Heart right ventricle (tissue), 16 donors: ENCODE measurements at regions not wholly inside any gene's neighbourhood (a gene's known extent, or its start where the extent isn't known, plus 50 kb on each side); places are given as distances from the start of the nearest gene placed in this dataset.
"Not testable (repeated sequence)": the region's sequence is repeated elsewhere in the genome, so short reads cannot be mapped to it uniquely, and the experiment has no call there.

Source experiments
- ATAC-seq, 8 donors: fragments of 200-7000 bp; cut with Tn5 transposase; one replicate each; pipeline ENCODE4 v1.9.1; 2020; ENCODE audit warnings: mild to moderate bottlenecking in 8 of 8, moderate library complexity in 8 of 8, moderate number of reproducible peaks in 1 of 8
- DNase-seq, 2 donors: peaks; one replicate each; pipeline ENCODE4 v3.0.0-alpha.2; 2020
- H3K27ac ChIP-seq, 10 donors: fragments of 200-600 bp; sonication (generic) in 2 of 10; one replicate each; pipeline versions ENCODE4 v1.5.0 to v1.8.0; 2020 to 2022; ENCODE audit warnings: mild to moderate bottlenecking in 3 of 10
- H3K27me3 ChIP-seq, 7 donors: fragments of 200-600 bp; one replicate each; pipeline ENCODE4 v1.8.0; 2021 to 2022; ENCODE audit warnings: mild to moderate bottlenecking in 2 of 7
- H3K36me3 ChIP-seq, 9 donors: fragments of 200-600 bp; sonication (generic) in 1 of 9; one replicate each; pipeline versions ENCODE4 v1.5.0 to v1.8.0; 2020 to 2022; ENCODE audit warnings: mild to moderate bottlenecking in 2 of 9
- H3K4me1 ChIP-seq, 9 donors: fragments of 200-600 bp; sonication (generic) in 1 of 9; one replicate each; pipeline versions ENCODE4 v1.5.0 to v1.8.0; 2020 to 2022; ENCODE audit warnings: mild to moderate bottlenecking in 4 of 9
- H3K4me3 ChIP-seq, 10 donors: fragments of 200-600 bp; sonication (generic) in 2 of 10; one replicate each; pipeline versions ENCODE4 v1.5.0 to v1.8.0; 2020 to 2022; ENCODE audit warnings: mild to moderate bottlenecking in 7 of 10, moderate library complexity in 2 of 10
- H3K9me3 ChIP-seq, 11 donors: fragments of 200-600 bp in 10 of 11; sonication (generic) in 2 of 11; one replicate each; pipeline versions ENCODE4 v1.5.0 to v1.8.0; 2013 to 2022; ENCODE audit warnings: mild to moderate bottlenecking in 2 of 11, control low read depth in 1 of 11, moderate library complexity in 1 of 11
- WGBS, 2 donors: extraction: QIAGEN DNeasy Blood & Tissue Kit; methylation state at CpG; one replicate each; pipeline ENCODE4 v1.1.7; 2013; ENCODE audit warnings: inconsistent platforms in 1 of 2; 5-methylcytosine and 5-hydroxymethylcytosine counted together
- intact Hi-C, 10 donors: fragments of 100-400 bp; cut with DNase I; formaldehyde crosslinking; loops; one replicate each; pipeline versions ENCODE4 v1.11.1 to v1.14.2; 2022
- TF ChIP-seq, protein P1 (sequence below), 9 donors: fragments of 200-600 bp; sonication (generic) in 2 of 9; IDR thresholded peaks; one replicate each; pipeline versions ENCODE4 v1.5.0 to v1.8.0; 2021 to 2022; ENCODE audit warnings: antibody characterized with exemption in 9 of 9, mild to moderate bottlenecking in 5 of 9, moderate library complexity in 1 of 9
- donor health status: Arrhythmogenic right ventricular cardiomyopathy.
- donor health status: ischemic (EF 13 %, LVEDD 7.1; RV severe dilation, severe dysfunction).
- donor health status: healthy with polysubstance abuse.
- donor health status: DM: no; HTN: yes; CAD: no.
- donor health status: DM: no; HTN: no; CAD: no.
- donor health status: ischemic (EF 25% LVEDD 6.9; RV normal size, moderate dysfunction).
- donor health status: ischemic (EF 25% LVEDD 5.7; RV mildly dilated, moderate dysfunction).
- donor health status: healthy.
- donor health status: DM: yes; HTN: yes; CAD: no.
- donor health status: Ischemic cardiomyopathy.
- donor health status: ischemic (EF 35%, LVEDD 5.7; RV mildly dilated, moderate dysfunction).
- donor health status: nonischemic (EF 11% LVEDD 7.7; RV severe dilation, severe dysfunction).
- donor health status: DM: yes; HTN: yes; CAD: no.
- donor health status: PGD.
- donor health status: ischemic (EF 29% LVEDD 5.4; RV normal size, mild dysfunction).
- donor health status: nonischemic (EF 23%, LVEDD 6.1; RV moderate dilation, normal function).

DNA sequence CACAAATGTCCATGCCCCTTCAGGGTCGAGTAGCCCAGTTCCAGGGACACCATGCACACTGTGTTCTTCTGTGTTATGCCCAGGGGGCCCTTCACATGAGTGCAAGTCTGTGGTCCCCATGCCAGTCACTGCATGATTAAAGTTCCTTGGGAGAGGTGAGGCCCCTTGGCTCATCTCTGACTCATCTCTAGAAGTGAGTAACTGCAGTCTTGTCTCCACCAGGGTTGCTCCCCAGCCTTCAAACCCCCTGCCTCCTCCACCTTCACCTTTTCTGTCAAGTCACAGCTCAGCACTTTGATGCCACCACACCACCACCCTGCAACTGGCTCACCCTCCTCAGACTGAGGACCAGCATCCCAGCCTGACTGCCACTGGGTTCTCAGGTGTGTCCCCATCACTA, 161.7 kb downstream of the UNC5CL start:
- 49 to 74% methylated on average over 1 of the region's 1 CpG for WGBS, 2 donors
- Histone ChIP-seq H3K9me3 (peaks cover 0 to 11% (median 3%) of the 10 kb centered on the region in 11 donors), H3K27ac (no peak overlapping the region), H3K36me3 (no peaks in the 10 kb centered on the region), H3K27me3 (no peaks in the 10 kb centered on the region), H3K4me1 (no peaks in the 10 kb centered on the region), H3K4me3 (no peak overlapping the region)
- intact Hi-C loops, result no loop called here
- TF ChIP-seq, protein P1, sequence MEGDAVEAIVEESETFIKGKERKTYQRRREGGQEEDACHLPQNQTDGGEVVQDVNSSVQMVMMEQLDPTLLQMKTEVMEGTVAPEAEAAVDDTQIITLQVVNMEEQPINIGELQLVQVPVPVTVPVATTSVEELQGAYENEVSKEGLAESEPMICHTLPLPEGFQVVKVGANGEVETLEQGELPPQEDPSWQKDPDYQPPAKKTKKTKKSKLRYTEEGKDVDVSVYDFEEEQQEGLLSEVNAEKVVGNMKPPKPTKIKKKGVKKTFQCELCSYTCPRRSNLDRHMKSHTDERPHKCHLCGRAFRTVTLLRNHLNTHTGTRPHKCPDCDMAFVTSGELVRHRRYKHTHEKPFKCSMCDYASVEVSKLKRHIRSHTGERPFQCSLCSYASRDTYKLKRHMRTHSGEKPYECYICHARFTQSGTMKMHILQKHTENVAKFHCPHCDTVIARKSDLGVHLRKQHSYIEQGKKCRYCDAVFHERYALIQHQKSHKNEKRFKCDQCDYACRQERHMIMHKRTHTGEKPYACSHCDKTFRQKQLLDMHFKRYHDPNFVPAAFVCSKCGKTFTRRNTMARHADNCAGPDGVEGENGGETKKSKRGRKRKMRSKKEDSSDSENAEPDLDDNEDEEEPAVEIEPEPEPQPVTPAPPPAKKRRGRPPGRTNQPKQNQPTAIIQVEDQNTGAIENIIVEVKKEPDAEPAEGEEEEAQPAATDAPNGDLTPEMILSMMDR (IDR thresholded peaks at IDR 0.05), result no peak
- DNase-seq (no peak), ATAC-seq (no peak)

DNA sequence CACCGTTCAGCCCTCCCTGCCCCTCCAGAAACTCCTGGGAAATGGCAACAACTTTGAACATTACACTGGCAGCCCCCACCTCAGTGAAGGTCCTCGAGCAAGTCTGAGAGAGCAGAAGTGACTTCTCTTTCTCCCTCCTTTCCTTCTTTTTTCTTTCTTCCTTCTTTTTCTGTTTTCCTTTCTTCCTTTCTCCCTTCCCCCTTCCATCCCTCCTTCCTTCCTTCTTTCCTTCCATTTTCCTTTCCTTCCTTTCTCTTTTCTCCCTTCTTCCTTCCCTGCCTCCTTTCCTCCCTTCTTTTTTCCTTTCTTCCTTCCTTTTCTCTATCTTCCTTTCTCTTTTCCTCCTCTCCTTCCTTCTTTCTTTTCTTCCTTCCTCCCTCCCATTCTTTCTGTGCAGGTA, 162.7 kb downstream of the UNC5CL start:
- Histone ChIP-seq H3K9me3 (peaks cover 0 to 11% (median 3%) of the 10 kb centered on the region in 11 donors), H3K4me3 (no peak overlapping the region), H3K27me3 (no peaks in the 10 kb centered on the region), H3K27ac (no peak overlapping the region), H3K4me1 (no peaks in the 10 kb centered on the region), H3K36me3 (no peaks in the 10 kb centered on the region)
- intact Hi-C loops, result no loop called here
- TF ChIP-seq, protein P1 (IDR thresholded peaks at IDR 0.05), result no peak
- DNase-seq (no peak), ATAC-seq (no peak)
- 52 to 73% methylated on average over 2 of the region's 2 CpGs for WGBS, 2 donors

DNA sequence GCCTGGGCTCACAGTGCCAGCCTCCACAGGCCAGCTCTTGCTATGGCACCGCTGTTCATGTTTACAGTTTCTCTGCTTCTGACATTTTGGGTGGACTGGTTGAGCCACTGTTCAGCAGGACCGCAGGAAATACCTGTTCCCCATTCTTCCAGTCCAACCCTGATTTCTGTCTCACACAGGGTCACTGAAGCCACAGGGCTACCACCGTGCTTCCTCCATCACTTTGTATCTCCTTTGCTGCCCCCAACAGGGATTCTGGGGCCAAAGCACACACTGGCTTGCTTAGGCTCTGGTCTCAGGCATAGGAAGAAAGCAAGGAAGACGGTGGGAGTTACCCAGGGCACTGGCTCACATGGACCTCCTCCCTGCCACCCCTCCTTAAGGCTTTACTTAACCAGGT, 164.5 kb downstream of the UNC5CL start:
- Histone ChIP-seq H3K4me3 (no peak overlapping the region), H3K36me3 (no peaks in the 10 kb centered on the region), H3K4me1 (no peaks in the 10 kb centered on the region), H3K9me3 (peaks cover 0 to 11% (median 3%) of the 10 kb centered on the region in 11 donors), H3K27me3 (no peaks in the 10 kb centered on the region), H3K27ac (no peak overlapping the region)
- DNase-seq, result no peak
- no peak for ATAC-seq
- TF ChIP-seq, protein P1 (IDR thresholded peaks at IDR 0.05), result peak in 1 of 9 donors; percentile 12
- intact Hi-C loops, result no loop called here
- WGBS, 2 donors, result 57 to 59% methylated on average over 4 of the region's 4 CpGs

DNA sequence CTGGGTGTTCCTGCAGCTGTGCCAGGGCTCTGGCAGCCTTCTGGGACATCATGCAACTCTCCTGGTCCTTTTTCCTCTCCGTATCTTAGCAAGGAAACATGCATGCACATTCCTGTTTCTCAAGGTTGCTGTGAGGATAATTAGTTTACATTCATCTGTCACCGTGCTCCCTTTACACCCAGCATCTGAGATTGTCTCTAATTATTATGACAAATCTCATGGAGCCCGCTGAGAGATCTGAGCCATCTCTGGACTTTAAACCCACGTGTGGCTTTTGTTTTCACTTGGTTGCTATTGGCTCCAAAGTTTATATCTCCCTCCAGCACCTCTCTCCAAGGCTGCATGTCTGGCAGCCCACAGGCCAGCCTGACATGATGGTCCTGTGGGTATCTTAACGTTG, 167.6 kb downstream of the UNC5CL start:
- no peak overlapping the region for H3K27ac ChIP-seq

DNA sequence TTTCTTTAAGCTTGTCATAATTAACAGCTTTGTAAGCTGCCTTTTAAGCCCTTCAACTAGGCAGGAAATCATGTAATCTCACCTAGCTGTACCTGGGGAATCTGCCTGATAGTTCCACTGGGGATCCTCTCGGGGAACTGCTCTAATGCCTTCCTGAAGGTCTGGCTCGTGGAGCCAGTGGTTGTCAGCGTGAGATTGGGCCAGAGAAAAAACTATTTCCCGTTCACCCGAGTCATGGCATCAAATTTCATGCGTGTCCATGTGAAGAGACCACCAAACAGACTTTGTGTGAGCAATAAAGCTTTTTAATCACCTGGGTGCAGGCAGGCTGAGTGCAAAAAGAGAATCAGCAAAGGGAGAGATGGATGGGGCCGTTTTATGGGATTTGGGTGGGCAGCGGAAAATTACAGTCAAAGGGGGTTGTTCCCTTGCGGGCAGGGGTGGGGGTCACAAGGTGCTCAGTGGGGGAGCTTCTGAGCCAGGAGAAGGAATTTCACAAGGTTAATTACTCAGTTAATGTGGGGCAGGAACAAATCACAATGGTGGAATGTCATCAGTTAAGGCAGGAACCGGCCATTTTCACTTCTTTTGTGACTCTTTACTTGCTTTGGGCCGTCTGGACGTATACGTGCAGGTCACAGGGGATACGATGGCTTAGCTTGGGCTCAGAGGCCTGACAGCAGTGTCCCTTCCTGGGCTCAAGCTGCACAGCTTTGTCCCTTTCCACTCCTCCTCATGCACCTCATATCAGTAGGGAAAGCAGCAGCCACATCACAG, 170.7 kb downstream of the UNC5CL start:
- H3K27me3 ChIP-seq, H3K4me3 ChIP-seq, ATAC-seq, H3K9me3 ChIP-seq, DNase-seq, H3K36me3 ChIP-seq, H3K27ac ChIP-seq, H3K4me1 ChIP-seq, intact Hi-C loops: not testable (repeated sequence)
- 76 to 79% methylated on average over 14 of the region's 14 CpGs for WGBS, 2 donors

More for the DNA sequence above, 167.6 kb downstream of the UNC5CL start:
- 57 to 69% methylated on average over 5 of the region's 5 CpGs for WGBS, 2 donors
- Histone ChIP-seq H3K9me3 (no peaks in the 10 kb centered on the region), H3K27me3 (no peaks in the 10 kb centered on the region), H3K36me3 (no peaks in the 10 kb centered on the region), H3K4me1 (no peaks in the 10 kb centered on the region), H3K4me3 (no peak overlapping the region)
- ATAC-seq, result no peak
- intact Hi-C loops, result no loop called here
- no peak for DNase-seq
- TF ChIP-seq, protein P1 (IDR thresholded peaks at IDR 0.05), result no peak

DNA sequence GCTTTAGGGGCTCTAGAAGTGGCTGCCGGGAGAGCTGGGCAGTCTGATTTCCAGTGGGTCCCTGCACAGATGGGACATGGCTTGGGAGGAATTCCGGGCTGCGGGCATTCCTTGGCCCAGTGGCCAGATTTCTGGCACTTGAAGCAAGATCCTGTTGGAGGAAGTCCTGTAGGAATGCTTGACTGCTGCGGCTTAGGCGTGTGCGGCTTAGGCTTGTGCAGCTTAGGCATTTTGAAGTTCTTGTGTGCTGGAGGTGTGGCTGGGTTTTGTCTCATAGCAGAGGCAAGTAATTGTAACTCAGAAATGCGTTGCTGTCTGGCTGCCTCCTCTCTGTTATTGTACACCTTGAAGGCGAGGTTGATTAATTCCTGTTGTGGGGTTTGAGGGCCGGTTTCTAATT, 171.5 kb downstream of the UNC5CL start:
- H3K9me3 ChIP-seq, H3K27me3 ChIP-seq, DNase-seq, H3K4me1 ChIP-seq, intact Hi-C loops, ATAC-seq, H3K36me3 ChIP-seq, H3K4me3 ChIP-seq, H3K27ac ChIP-seq: not testable (repeated sequence)
- 88 to 90% methylated on average over 9 of the region's 9 CpGs for WGBS, 2 donors

DNA sequence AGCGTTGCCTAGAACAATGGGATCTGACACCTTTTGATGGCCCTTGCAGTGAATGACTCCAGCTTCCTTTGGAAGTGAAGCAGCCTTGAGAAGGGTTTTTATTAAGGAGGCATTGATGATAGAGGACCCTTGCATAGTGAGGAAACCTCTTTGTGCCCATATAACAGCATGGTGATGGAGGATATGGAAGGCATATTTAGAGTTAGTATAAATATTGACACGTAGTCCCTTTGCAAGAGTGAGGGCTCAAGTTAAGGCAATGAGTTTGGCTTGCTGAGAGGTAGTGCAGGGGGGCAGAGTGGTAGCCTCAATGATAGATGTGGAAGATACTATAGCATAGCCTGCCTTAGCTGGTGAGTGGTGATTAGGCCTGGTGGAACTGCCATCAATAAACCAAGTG, 173.8 kb downstream of the UNC5CL start:
- DNase-seq, intact Hi-C loops: not testable (repeated sequence)
- 82 to 85% methylated on average over 2 of the region's 2 CpGs for WGBS, 2 donors

More for the DNA sequence above, 173.8 kb downstream of the UNC5CL start:
- not testable (repeated sequence) for H3K4me1 ChIP-seq, H3K27ac ChIP-seq, H3K9me3 ChIP-seq, H3K36me3 ChIP-seq, H3K27me3 ChIP-seq, H3K4me3 ChIP-seq, ATAC-seq
